DND-41 (cell line): ENCODE measurements at regions not wholly inside any gene's neighbourhood (a gene's known extent, or its start where the extent isn't known, plus 50 kb on each side); places are given as distances from the start of the nearest gene placed in this dataset.

ENCODE experiments used
- ATAC-seq: fragments of 200-7000 bp; cut with Tn5 transposase; 3 replicates; pipeline ENCODE4 v1.9.1; 2021; ENCODE audit warnings: low read depth; ENCODE audit not compliant: insufficient read depth
- DNase-seq: peaks from one replicate; pipeline ENCODE4 v3.0.0-alpha.2; 2020
- H2AFZ ChIP-seq: 2 replicates; pipeline ENCODE4 v1.6.0; 2012; ENCODE audit warnings: low read depth, low read length
- H3K27ac ChIP-seq: 2 replicates; pipeline ENCODE4 v1.5.1; 2012; ENCODE audit warnings: low read length, inconsistent platforms
- H3K27me3 ChIP-seq: fragments of 200-600 bp; sonication (generic); 2 replicates; pipeline ENCODE4 v1.6.0; 2012; ENCODE audit warnings: low read length, mild to moderate bottlenecking, inconsistent platforms; ENCODE audit not compliant: insufficient read depth, poor library complexity
- H3K36me3 ChIP-seq: 2 replicates; pipeline ENCODE4 v1.5.1; 2012; ENCODE audit warnings: low read length, inconsistent platforms; ENCODE audit not compliant: insufficient read depth
- H3K4me1 ChIP-seq: 2 replicates; pipeline ENCODE4 v1.5.1; 2012; ENCODE audit warnings: mild to moderate bottlenecking, low read length; ENCODE audit not compliant: insufficient read depth
- H3K4me2 ChIP-seq: 2 replicates; pipeline ENCODE4 v1.6.0; 2012; ENCODE audit warnings: mild to moderate bottlenecking, moderate library complexity, low read length, inconsistent platforms; ENCODE audit not compliant: insufficient read depth
- H3K4me3 ChIP-seq, 2 experiments: fragments of 200-600 bp in 1 of 2; shearing (Covaris generic) in 1 of 2; 2 replicates each; pipeline ENCODE4 v1.5.1; 2012 to 2016; ENCODE audit warnings: inconsistent platforms in 2 of 2, low read length in 2 of 2, mild to moderate bottlenecking in 2 of 2, low read depth in 1 of 2, moderate library complexity in 1 of 2
- H3K79me2 ChIP-seq: 2 replicates; pipeline ENCODE4 v1.6.0; 2012; ENCODE audit warnings: low read length, inconsistent platforms; ENCODE audit not compliant: insufficient read depth
- H3K9ac ChIP-seq: 2 replicates; pipeline ENCODE4 v1.6.0; 2012; ENCODE audit warnings: low read depth, mild to moderate bottlenecking, inconsistent platforms, low read length, moderate library complexity
- H3K9me3 ChIP-seq: 2 replicates; pipeline ENCODE4 v1.5.1; 2012; ENCODE audit warnings: low read length, moderate library complexity, mild to moderate bottlenecking, inconsistent platforms; ENCODE audit not compliant: insufficient read depth, severe bottlenecking
- H4K20me1 ChIP-seq: 2 replicates; pipeline ENCODE4 v1.6.0; 2012; ENCODE audit warnings: low read length; ENCODE audit not compliant: insufficient read depth
- CTCF ChIP-seq: IDR thresholded peaks from 2 replicates; pipeline ENCODE4 v1.5.1; 2012; ENCODE audit warnings: borderline replicate concordance, low read length, moderate library complexity, mild to moderate bottlenecking; ENCODE audit not compliant: poor library complexity, severe bottlenecking; ENCODE audit errors: extremely low read depth
- EZH2 ChIP-seq: IDR thresholded peaks from 3 replicates; pipeline ENCODE4 v1.6.1; 2012; ENCODE audit warnings: borderline replicate concordance, low read depth, mild to moderate bottlenecking, moderate library complexity, low read length, inconsistent platforms; ENCODE audit not compliant: severe bottlenecking

- ATAC-seq (no peak), DNase-seq (no peak)
These were observed 617.1 kb upstream of the PTBP2 start for GRCh38 chr1:96104506-96104905.

GRCh38 chr1:96104906-96105305 is 616.7 kb upstream of the PTBP2 start:
- no peaks in the 10 kb centered on the region for H4K20me1 ChIP-seq
- no peaks in the 10 kb centered on the region for H3K36me3 ChIP-seq
- H2AFZ ChIP-seq = no peak overlapping the region
- H3K27me3 ChIP-seq = no peaks in the 10 kb centered on the region
- H3K79me2 ChIP-seq = no peaks in the 10 kb centered on the region
- H3K4me2 ChIP-seq = no peak overlapping the region
- H3K4me1 ChIP-seq = no peaks in the 10 kb centered on the region
- no peak overlapping the region for H3K27ac ChIP-seq
- no peak overlapping the region for H3K4me3 ChIP-seq
- no peak for TF ChIP-seq CTCF
- TF ChIP-seq EZH2 = no peak
- no peak overlapping the region for H3K9ac ChIP-seq
- DNase-seq = no peak
- ATAC-seq = no peak
- H3K9me3 ChIP-seq = no peaks in the 10 kb centered on the region

More at GRCh38 chr1:96104506-96104905, 617.1 kb upstream of the PTBP2 start:
- no peaks in the 10 kb centered on the region for H3K27me3 ChIP-seq
- no peaks in the 10 kb centered on the region for H3K79me2 ChIP-seq
- no peak overlapping the region for H3K4me3 ChIP-seq
- H3K4me2 ChIP-seq = no peak overlapping the region
- H4K20me1 ChIP-seq = no peaks in the 10 kb centered on the region
- no peaks in the 10 kb centered on the region for H3K36me3 ChIP-seq
- no peaks in the 10 kb centered on the region for H3K4me1 ChIP-seq
- no peak overlapping the region for H3K27ac ChIP-seq
- no peak overlapping the region for H2AFZ ChIP-seq
- H3K9ac ChIP-seq = no peak overlapping the region
- TF ChIP-seq CTCF (no peak), EZH2 (no peak)
- no peaks in the 10 kb centered on the region for H3K9me3 ChIP-seq

GRCh38 chr1:96116731-96117130 is 604.9 kb upstream of the PTBP2 start:
- H3K27ac ChIP-seq = no peak overlapping the region
- H3K27me3 ChIP-seq = no peaks in the 10 kb centered on the region
- H3K4me3 ChIP-seq = no peak overlapping the region
- no peak overlapping the region for H3K9ac ChIP-seq
- H3K36me3 ChIP-seq = no peaks in the 10 kb centered on the region
- no peaks in the 10 kb centered on the region for H3K9me3 ChIP-seq
- H2AFZ ChIP-seq = no peak overlapping the region
- ATAC-seq (no peak), DNase-seq (no peak)
- no peaks in the 10 kb centered on the region for H4K20me1 ChIP-seq
- H3K4me1 ChIP-seq = no peaks in the 10 kb centered on the region
- no peaks in the 10 kb centered on the region for H3K79me2 ChIP-seq
- no peak overlapping the region for H3K4me2 ChIP-seq
- no peak for TF ChIP-seq CTCF
- no peak for TF ChIP-seq EZH2

- no peak for DNase-seq
- TF ChIP-seq CTCF = no peak
- no peak for TF ChIP-seq EZH2
These were observed 591.2 kb upstream of the PTBP2 start for GRCh38 chr1:96130432-96130831.

More at GRCh38 chr1:96130432-96130831, 591.2 kb upstream of the PTBP2 start:
- no peaks in the 10 kb centered on the region for H3K27me3 ChIP-seq
- H3K4me3 ChIP-seq = no peak overlapping the region
- H3K9ac ChIP-seq = no peak overlapping the region
- H3K79me2 ChIP-seq = no peaks in the 10 kb centered on the region
- H3K4me1 ChIP-seq = no peaks in the 10 kb centered on the region
- H3K27ac ChIP-seq = no peak overlapping the region
- H2AFZ ChIP-seq = no peak overlapping the region
- no peaks in the 10 kb centered on the region for H3K9me3 ChIP-seq
- no peaks in the 10 kb centered on the region for H4K20me1 ChIP-seq
- ATAC-seq = no peak
- no peaks in the 10 kb centered on the region for H3K36me3 ChIP-seq
- H3K4me2 ChIP-seq = no peak overlapping the region
